ENCODE measurements at regions not wholly inside any gene's neighbourhood (a gene's known extent, or its start where the extent isn't known, plus 50 kb on each side); places are given as distances from the start of the nearest gene placed in this dataset.

GRCh38 chr1:56063461-56063860 is 515.9 kb downstream of the PLPP3 start:
- Histone ChIP-seq H3K4me1 (peaks cover 0 to 4% (median under 1%) of the 10 kb centered on the region in 4 donors), H3K4me3 (no peak overlapping the region), H3K27me3 (no peaks in the 10 kb centered on the region), H3K27ac (replicated peaks in 1 of 4) (no peak overlapping the region), H3K9me3 (no peaks in the 10 kb centered on the region), H3K36me3 (no peaks in the 10 kb centered on the region)
- 93% methylated on average over 4 of the region's 4 CpGs for WGBS
- intact Hi-C loops (cut with DNase I) = no loop called here
- TF ChIP-seq POLR2AphosphoS5 (IDR thresholded peaks at IDR 0.05) (no peak), EP300 (IDR thresholded peaks at IDR 0.05) (no peak)
- DNase-seq (ENCODE audit: extremely low spot score) = no peak

DNA sequence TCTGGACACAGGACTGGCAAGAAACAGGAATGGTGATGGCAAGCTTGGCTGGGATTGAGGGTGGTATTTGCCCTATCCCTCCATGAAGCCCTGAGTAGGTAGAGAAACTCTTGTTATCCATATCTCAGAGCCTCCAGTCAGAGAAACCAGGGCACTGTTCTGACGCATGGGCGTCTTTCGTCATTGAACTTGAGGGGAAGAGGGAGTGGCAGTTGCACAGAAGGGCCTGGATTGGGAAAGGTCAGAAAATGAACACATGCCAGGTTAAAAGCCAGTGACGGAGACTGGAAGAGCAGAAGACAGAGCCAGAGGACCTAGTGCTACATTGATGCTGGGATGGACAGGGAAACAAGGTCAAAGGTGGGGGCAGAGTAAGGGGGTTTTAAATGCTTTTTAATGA is 516.7 kb downstream of the PLPP3 start:
- Histone ChIP-seq H3K27me3 (no peaks in the 10 kb centered on the region), H3K27ac (replicated peaks in 1 of 4) (no peak overlapping the region), H3K9me3 (no peaks in the 10 kb centered on the region), H3K36me3 (no peaks in the 10 kb centered on the region), H3K4me3 (no peak overlapping the region), H3K4me1 (peaks cover 0 to 10% (median 4%) of the 10 kb centered on the region in 4 donors)
- no peak for DNase-seq (ENCODE audit: extremely low spot score)
- TF ChIP-seq CTCF (IDR thresholded peaks at IDR 0.05) (no peak), POLR2A (IDR thresholded peaks at IDR 0.05; ENCODE audit: low read depth) (no peak), EP300 (IDR thresholded peaks at IDR 0.05) (no peak), POLR2AphosphoS5 (IDR thresholded peaks at IDR 0.05) (no peak)
- intact Hi-C loops (cut with DNase I) = no loop called here
- 96% methylated on average over 4 of the region's 4 CpGs for WGBS

- intact Hi-C loops (cut with DNase I) = no loop called here
- DNase-seq (ENCODE audit: extremely low spot score) = no peak
- Histone ChIP-seq H3K27me3 (no peaks in the 10 kb centered on the region), H3K9me3 (no peaks in the 10 kb centered on the region), H3K4me1 (peaks cover 0 to 18% (median 10%) of the 10 kb centered on the region in 4 donors), H3K4me3 (no peak overlapping the region), H3K27ac (replicated peaks in 1 of 4) (no peak overlapping the region), H3K36me3 (no peaks in the 10 kb centered on the region)
- no peak for TF ChIP-seq POLR2A (IDR thresholded peaks at IDR 0.05; ENCODE audit: low read depth)
- no peak for TF ChIP-seq EP300 (IDR thresholded peaks at IDR 0.05)
- no peak for TF ChIP-seq POLR2AphosphoS5 (IDR thresholded peaks at IDR 0.05)
- no peak for TF ChIP-seq CTCF (IDR thresholded peaks at IDR 0.05)
These were observed 517.5 kb downstream of the PLPP3 start for GRCh38 chr1:56061824-56062223.

DNA sequence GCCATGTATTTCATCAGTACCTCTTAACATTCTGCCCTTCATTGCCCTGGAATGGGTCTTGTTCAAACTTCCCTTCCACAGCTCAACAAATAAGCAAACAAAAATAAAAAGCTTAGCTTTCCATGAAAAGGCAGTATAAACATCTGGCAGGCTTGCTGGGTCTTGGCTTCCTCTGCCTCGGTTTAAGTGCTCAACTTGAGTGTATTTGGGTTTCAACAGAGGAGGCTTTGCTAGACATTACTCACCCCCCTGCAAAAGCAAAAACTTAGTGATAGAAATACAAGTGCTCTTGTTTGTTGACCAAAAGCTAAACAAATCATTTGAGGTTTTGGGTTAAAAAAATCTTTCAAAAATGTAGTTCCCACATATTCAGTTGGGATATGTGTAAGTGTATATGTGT is 518.5 kb downstream of the PLPP3 start:
- Histone ChIP-seq H3K4me3 (no peak overlapping the region), H3K4me1 (peaks cover 0 to 25% (median 18%) of the 10 kb centered on the region in 4 donors), H3K36me3 (no peaks in the 10 kb centered on the region), H3K27ac (replicated peaks in 1 of 4) (no peak overlapping the region), H3K27me3 (no peaks in the 10 kb centered on the region), H3K9me3 (no peaks in the 10 kb centered on the region)
- TF ChIP-seq EP300 (IDR thresholded peaks at IDR 0.05) = no peak
- TF ChIP-seq POLR2AphosphoS5 (IDR thresholded peaks at IDR 0.05) = no peak
- TF ChIP-seq CTCF (IDR thresholded peaks at IDR 0.05) = no peak
- no peak for TF ChIP-seq POLR2A (IDR thresholded peaks at IDR 0.05; ENCODE audit: low read depth)
- no peak for DNase-seq (ENCODE audit: extremely low spot score)
- intact Hi-C loops (cut with DNase I) = no loop called here
- WGBS = 44% methylated on average over 1 of the region's 1 CpG

GRCh38 chr1:56057466-56058405 is 521.6 kb downstream of the PLPP3 start:
- no peak for DNase-seq (ENCODE audit: extremely low spot score)
- Histone ChIP-seq H3K36me3 (no peaks in the 10 kb centered on the region), H3K27ac (replicated peaks in 1 of 4) (no peak overlapping the region), H3K4me3 (no peak overlapping the region), H3K4me1 (peaks cover 0 to 27% (median 18%) of the 10 kb centered on the region in 4 donors), H3K27me3 (no peaks in the 10 kb centered on the region), H3K9me3 (no peaks in the 10 kb centered on the region)
- intact Hi-C loops (cut with DNase I) = no loop called here
- TF ChIP-seq POLR2A (IDR thresholded peaks at IDR 0.05; ENCODE audit: low read depth) (no peak), EP300 (IDR thresholded peaks at IDR 0.05) (no peak)
- 66% methylated on average over 5 of the region's 5 CpGs for WGBS
